ENCODE measurements at regions not wholly inside any gene's neighbourhood (a gene's known extent, or its start where the extent isn't known, plus 50 kb on each side); places are given as distances from the start of the nearest gene placed in this dataset.

GRCh38 chr5:73297430-73297829 lies 124.4 kb downstream of the TMEM174 start:
- intact Hi-C loops (cut with DNase I): loop anchor here (5.0 kb wide), 3 partner anchors 65 to 145 kb away; no protein-coding TSS in a partner anchor
- WGBS, 2 donors: 24% methylated on average over 5 of the region's 5 CpGs
- Histone ChIP-seq H3K4me3 (replicated peaks in 1 of 3) (no peak overlapping the region), H3K4me1 (peaks cover 8 to 21% of the 10 kb centered on the region in 2 donors), H3K27ac (no peak overlapping the region), H3K9me3 (no peaks in the 10 kb centered on the region), H3K36me3 (no peaks in the 10 kb centered on the region), H3K27me3 (peaks cover 56% of the 10 kb centered on the region)
- TF ChIP-seq POLR2A (IDR thresholded peaks at IDR 0.05) (no peak), CTCF (IDR thresholded peaks at IDR 0.05) (no peak)
- DNase-seq: no peak

DNA sequence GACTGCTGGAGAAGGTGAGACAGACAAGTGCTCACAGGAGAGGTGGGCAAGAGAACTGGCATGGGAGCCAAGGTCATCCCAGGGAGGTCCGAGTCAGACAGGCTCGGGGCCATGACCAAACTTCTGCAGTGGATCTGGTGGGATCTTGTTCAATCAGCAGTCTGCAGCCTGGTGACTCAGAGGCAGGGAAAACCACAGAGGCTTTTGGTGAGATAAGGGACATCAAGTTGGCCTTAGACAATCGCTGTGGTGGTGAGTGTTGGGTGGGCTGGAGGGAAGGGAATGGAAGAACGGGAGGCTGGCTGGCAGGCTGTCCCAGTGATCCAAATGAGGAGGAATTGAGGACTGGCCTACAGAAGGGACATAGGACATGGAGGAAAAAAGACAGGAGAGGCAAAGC lies 123.8 kb downstream of the TMEM174 start:
- no peaks in the 10 kb centered on the region for H3K9me3 ChIP-seq
- no peak for DNase-seq
- H3K27me3 ChIP-seq: peaks cover 50% of the 10 kb centered on the region
- intact Hi-C loops (cut with DNase I): loop anchor here (5.0 kb wide), 3 partner anchors 64 to 146 kb away; no protein-coding TSS in a partner anchor
- no peak overlapping the region for H3K27ac ChIP-seq
- no peaks in the 10 kb centered on the region for H3K36me3 ChIP-seq
- TF ChIP-seq CTCF (IDR thresholded peaks at IDR 0.05): no peak
- TF ChIP-seq POLR2A (IDR thresholded peaks at IDR 0.05): no peak
- no peak overlapping the region for H3K4me3 ChIP-seq (replicated peaks in 1 of 3)
- peaks cover 8 to 21% of the 10 kb centered on the region in 2 donors for H3K4me1 ChIP-seq
- WGBS, 2 donors: 37% methylated on average over 4 of the region's 4 CpGs

DNA sequence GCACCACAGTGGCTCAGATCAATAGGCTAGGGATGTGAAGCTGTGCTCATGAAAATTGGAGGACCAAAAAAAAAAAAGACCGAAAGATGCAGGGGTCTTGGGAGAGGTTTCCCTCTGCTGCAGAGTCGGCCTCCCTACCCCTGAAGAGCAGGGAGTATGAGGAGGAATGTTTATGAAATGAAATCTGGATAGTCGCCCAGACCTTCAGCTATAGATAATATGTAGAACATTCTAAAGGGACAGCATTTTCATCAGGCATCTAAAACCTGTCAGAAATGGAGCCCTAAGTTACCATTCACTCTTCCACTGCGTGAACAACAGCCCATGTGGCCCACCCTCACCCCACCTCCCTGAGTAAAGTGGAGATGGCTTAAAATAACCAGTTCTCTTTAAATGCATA lies 122.9 kb downstream of the TMEM174 start:
- intact Hi-C loops (cut with DNase I): loop anchor here (5.0 kb wide), 3 partner anchors 64 to 146 kb away; no protein-coding TSS in a partner anchor
- WGBS, 2 donors: 44 to 52% methylated on average over 4 of the region's 4 CpGs
- DNase-seq: no peak
- Histone ChIP-seq H3K4me1 (peaks cover 8 to 21% of the 10 kb centered on the region in 2 donors), H3K36me3 (no peaks in the 10 kb centered on the region), H3K9me3 (no peaks in the 10 kb centered on the region), H3K27ac (no peak overlapping the region), H3K27me3 (peaks cover 43% of the 10 kb centered on the region), H3K4me3 (replicated peaks in 1 of 3) (no peak overlapping the region)
- TF ChIP-seq POLR2A (IDR thresholded peaks at IDR 0.05) (no peak), CTCF (IDR thresholded peaks at IDR 0.05) (no peak)

DNA sequence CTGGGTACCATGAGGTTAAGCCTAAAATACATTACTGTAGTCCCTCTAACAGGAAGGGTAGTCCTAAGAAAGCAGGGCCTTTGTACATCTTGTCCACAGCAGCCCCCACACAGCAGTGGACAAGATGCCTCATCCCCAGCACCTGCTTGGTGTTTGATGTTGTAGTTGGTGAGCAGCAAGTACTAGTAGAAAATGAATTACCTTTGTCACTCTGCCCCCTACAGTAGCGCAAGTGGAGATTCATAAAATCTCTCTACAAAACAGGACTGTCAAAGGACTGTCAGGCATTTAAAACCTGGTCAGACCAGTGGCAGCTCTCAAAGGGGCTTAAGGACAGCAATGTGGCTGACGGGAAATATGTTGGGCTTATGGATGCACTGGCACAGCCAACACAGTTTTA lies 122.5 kb downstream of the TMEM174 start:
- H3K9me3 ChIP-seq: no peaks in the 10 kb centered on the region
- 78 to 86% methylated on average over 2 of the region's 2 CpGs for WGBS, 2 donors
- TF ChIP-seq POLR2A (IDR thresholded peaks at IDR 0.05) (no peak), CTCF (IDR thresholded peaks at IDR 0.05) (no peak)
- DNase-seq: no peak
- no peaks in the 10 kb centered on the region for H3K36me3 ChIP-seq
- peaks cover 8 to 21% of the 10 kb centered on the region in 2 donors for H3K4me1 ChIP-seq
- intact Hi-C loops (cut with DNase I): loop anchor here (5.0 kb wide), 3 partner anchors 63 to 147 kb away; no protein-coding TSS in a partner anchor
- H3K4me3 ChIP-seq (replicated peaks in 1 of 3): no peak overlapping the region
- peaks cover 38% of the 10 kb centered on the region for H3K27me3 ChIP-seq
- H3K27ac ChIP-seq: no peak overlapping the region

- 62 to 87% methylated on average over 7 of the region's 7 CpGs for WGBS, 2 donors
- H3K27me3 ChIP-seq: peaks cover 16% of the 10 kb centered on the region
- H3K9me3 ChIP-seq: no peaks in the 10 kb centered on the region
- H3K4me1 ChIP-seq: no peaks in the 10 kb centered on the region
- DNase-seq: no peak
- H3K36me3 ChIP-seq: no peaks in the 10 kb centered on the region
- intact Hi-C loops (cut with DNase I): no loop called here
- no peak for TF ChIP-seq CTCF (IDR thresholded peaks at IDR 0.05)
- no peak for TF ChIP-seq POLR2A (IDR thresholded peaks at IDR 0.05)
- no peak overlapping the region for H3K27ac ChIP-seq
- H3K4me3 ChIP-seq (replicated peaks in 1 of 3): no peak overlapping the region
Measured at GRCh38 chr5:73292816-73293459, 119.9 kb downstream of the TMEM174 start.
